DMS53 (cell line): ENCODE measurements at regions not wholly inside any gene's neighbourhood (a gene's known extent, or its start where the extent isn't known, plus 50 kb on each side); places are given as distances from the start of the nearest gene placed in this dataset.
A peak's percentile ranks its signal among the peaks of the same experiment; 100 is the strongest.

Source experiments
- DNase-seq: peaks from one replicate; lab custom pipeline; 2025; lab: John Stamatoyannopoulos, UW

DNA sequence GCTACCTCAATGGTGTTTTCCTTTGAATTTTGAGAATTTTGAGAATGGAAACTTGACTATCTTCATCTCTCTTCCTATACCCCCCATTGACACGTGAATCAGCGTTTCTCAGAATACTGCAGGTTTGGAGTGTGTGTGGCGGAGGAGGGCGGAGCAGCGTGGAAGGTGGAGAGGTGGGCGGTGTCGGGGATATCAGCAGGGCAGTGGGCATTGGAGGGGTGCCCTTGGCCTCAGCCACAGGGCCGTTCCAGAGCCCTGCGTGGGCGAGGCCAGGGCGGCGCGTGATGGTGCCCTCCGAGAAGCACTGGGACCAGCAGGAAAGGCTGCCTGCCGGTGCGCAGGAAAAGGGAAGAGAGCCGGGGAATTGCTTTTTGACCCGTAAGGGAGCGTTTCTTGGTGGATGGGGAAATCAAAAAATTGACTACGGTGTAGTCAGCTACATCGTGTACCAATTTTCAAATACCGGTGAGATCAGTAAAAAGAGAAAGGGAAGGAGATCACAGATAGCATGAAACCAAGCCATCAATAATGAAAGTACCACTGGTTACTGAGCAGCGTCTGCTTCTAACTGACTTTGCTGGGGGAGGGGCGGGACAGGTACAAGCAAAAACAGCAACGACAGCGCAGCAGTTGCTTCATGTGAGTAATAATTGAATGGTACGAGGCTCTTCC, 82.7 kb upstream of the DUSP22 start:
- peak; percentile 30 for DNase-seq

GRCh38 chr6:210104-210456, 82.2 kb upstream of the DUSP22 start:
- no peak for DNase-seq

- no peak for DNase-seq
Observed at GRCh38 chr6:210778-211374, 81.4 kb upstream of the DUSP22 start.

- DNase-seq = no peak
Observed at GRCh38 chr6:211871-212497, 80.3 kb upstream of the DUSP22 start.

DNA sequence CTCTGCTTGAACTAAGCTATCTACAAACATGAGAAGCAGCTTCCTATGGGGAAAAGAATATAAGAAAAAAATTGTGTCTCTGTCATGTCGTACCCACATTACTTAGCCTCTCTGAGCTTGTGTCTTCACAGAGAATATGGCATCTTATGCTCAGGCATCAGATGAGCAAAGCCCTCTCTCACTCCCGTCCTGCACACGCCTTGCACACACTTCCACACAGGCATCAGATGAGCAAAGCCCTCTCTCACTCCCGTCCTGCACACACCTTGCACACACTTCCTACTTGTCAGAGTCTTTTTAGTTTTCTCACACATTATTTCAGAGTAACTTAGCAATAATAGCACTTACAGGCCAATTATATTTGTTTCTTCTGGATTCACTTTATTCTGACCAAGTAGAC, 79.0 kb upstream of the DUSP22 start:
- DNase-seq = no peak

GRCh38 chr6:214428-214827, 77.9 kb upstream of the DUSP22 start:
- no peak for DNase-seq

GRCh38 chr6:215335-216034, 76.8 kb upstream of the DUSP22 start:
- peak; percentile 32 for DNase-seq

GRCh38 chr6:217048-217659, 75.1 kb upstream of the DUSP22 start:
- peak; percentile 39 for DNase-seq

GRCh38 chr6:218153-219018, 73.9 kb upstream of the DUSP22 start:
- DNase-seq = no peak

- DNase-seq = no peak
Observed at GRCh38 chr6:219019-219570, 73.2 kb upstream of the DUSP22 start.

DNA sequence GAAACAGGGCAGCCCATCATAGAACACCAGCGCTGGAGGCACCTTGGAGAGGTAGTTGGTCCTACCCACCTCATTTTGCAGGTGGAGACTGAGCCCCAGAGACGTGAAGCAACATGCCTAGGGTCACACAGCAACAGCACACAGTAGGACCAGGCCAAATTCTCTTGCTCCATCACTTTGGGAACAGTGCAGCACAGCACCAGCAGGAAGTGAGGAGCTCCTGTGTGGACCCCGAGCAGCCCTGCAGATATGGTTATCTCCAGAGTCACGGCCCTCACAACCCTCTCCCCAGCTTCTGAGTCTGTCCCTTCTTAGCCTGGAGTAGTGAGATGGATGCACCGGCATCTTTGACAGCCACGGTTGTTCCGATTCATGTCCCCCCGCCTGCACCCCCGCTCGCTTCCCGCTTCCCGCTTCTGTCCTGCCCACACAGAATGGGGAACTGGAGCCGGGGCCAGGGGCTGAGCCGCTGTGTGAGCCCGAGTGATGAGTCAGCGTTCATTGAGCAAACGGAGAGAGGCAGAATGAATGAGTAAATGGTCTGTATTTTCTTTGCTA, 72.6 kb upstream of the DUSP22 start:
- DNase-seq = no peak

- DNase-seq = no peak
Observed at GRCh38 chr6:220312-220711, 72.0 kb upstream of the DUSP22 start.

GRCh38 chr6:220721-221475, 71.4 kb upstream of the DUSP22 start:
- no peak for DNase-seq

DNA sequence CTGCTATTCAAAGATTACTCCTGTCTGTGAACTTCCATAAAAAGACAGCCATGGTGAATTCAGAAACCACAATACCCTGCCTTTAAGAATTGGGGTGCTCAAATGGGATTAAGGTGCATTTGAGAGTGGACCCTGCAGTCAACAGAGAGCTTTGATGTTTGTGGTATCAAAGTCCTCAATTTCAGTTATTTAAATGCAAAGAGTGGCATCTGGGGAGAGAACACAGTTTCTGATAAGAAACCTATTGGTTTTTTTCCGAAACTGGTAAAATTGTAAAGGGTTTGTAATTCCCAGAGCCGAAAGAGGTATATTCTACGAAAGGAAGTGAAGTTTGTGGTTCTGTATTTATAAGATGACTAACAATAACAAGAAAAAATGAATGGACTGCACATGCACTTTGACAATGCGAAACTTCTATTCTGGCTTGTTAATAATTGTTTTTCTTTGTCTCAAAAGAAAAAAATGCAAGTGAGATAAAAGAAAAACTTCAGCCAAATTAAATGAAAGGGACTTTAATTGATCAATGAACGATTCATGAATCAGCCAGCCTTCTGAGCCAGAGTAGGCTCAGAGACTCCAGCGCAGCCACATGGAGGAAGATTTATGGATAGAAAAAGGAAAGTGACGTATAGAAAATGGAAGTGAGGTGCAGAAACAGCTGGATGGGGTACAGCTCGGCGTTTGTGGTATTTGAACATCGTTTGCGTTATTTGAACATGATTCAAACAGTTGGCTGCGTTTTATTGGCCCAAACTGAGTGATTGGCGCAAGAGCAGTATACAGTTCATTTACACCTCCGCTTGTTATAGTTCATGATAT, 70.5 kb upstream of the DUSP22 start:
- DNase-seq = no peak

DNA sequence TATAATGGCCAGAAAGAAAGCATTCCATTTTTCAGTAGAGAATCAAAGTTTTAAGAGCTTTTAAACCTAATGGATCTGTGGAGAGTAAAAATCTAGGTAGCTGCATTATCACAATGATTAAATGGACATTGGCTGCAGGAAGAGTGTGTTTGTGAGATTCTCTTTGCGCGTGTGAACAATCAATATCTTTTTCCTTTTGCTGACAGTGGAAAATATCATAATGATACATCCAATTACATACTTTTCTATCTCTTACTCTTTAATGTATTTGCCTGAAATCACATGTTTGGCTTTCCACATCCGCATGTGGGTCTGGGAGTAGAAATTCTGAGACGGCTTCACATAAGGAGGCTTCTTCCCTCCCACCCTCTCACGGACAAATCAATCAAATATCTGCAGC, 69.8 kb upstream of the DUSP22 start:
- no peak for DNase-seq

DNA sequence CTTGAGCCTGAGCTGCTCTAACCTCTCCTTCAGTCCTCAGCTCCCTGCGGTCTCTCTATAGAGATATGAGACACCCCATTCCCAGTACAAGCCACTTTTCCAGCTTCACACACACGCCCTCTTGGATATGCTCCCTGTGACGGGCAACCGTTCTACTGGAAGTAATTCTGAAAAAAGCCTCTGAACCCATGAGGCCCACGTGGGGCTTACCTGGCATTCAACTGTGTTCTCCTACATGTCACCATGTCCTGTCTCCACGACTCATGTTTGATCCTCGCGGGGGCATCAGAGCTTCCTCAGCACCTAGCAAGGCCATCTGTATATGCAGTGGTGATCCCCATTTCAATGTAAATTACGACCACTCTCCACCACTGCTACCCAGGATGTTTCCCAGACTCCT, 69.2 kb upstream of the DUSP22 start:
- no peak for DNase-seq

GRCh38 chr6:223763-224162, 68.5 kb upstream of the DUSP22 start:
- peak; percentile 23 for DNase-seq

GRCh38 chr6:224350-224749, 67.9 kb upstream of the DUSP22 start:
- DNase-seq = no peak

DNA sequence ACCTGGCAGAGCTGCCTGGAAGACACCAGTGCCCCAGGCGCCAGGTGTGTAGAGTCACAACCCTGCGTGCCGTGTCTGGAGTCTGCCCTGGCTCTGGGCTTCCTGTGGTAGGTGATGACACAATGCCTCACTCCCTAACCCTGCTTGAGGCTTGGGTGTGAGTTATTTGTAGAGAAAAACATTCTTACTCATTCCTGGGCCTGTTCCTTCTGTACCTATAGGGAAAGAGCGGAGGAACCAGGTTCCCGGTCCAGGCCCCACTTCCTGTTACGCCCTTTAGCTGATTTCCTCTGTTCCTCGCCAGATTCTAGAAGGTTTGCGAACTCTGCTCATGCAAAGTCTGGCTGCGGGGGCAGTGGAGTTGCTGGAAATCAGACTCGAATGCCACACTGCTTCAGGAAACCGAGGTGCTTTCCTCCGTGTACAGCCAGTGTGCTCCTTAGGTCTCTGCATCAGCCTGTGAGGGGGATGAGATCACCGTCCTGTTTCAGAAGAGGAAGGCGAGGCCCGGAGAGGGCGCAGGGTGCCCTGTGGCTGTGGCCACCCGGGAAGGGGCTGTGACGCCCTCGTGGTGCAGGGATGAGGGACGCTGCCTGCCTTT, 67.1 kb upstream of the DUSP22 start:
- DNase-seq = no peak
